Subcutaneous abdominal adipose tissue (tissue), 5 donors: ENCODE measurements at regions not wholly inside any gene's neighbourhood (a gene's known extent, or its start where the extent isn't known, plus 50 kb on each side); places are given as distances from the start of the nearest gene placed in this dataset.

Experiments used
- H3K27ac ChIP-seq: one replicate; pipeline ENCODE4 v1.7.0; 2013; ENCODE audit warnings: low read depth, mild to moderate bottlenecking, inconsistent platforms, low read length, moderate library complexity
- H3K27me3 ChIP-seq, 5 donors: one replicate each; pipeline ENCODE4 v1.7.0; 2013; ENCODE audit warnings: low read length in 5 of 5, inconsistent platforms in 1 of 5; ENCODE audit not compliant: control insufficient read depth in 5 of 5, insufficient read depth in 4 of 5
- H3K36me3 ChIP-seq, 5 donors: one replicate each; pipeline ENCODE4 v1.7.0; 2013; ENCODE audit warnings: low read length in 5 of 5; ENCODE audit not compliant: control insufficient read depth in 5 of 5, insufficient read depth in 5 of 5
- H3K4me1 ChIP-seq, 5 donors: one replicate each; pipeline ENCODE4 v1.7.0; 2013; ENCODE audit warnings: low read length in 5 of 5, mild to moderate bottlenecking in 3 of 5, moderate library complexity in 1 of 5; ENCODE audit not compliant: control insufficient read depth in 5 of 5, insufficient read depth in 5 of 5
- H3K4me3 ChIP-seq, 5 donors: one replicate each; pipeline ENCODE4 v1.7.0; 2013; ENCODE audit warnings: low read length in 5 of 5, low read depth in 1 of 5
- H3K9ac ChIP-seq, 5 donors: one replicate each; pipeline ENCODE4 v1.7.0; 2013; ENCODE audit warnings: low read length in 5 of 5, mild to moderate bottlenecking in 4 of 5, moderate library complexity in 3 of 5
- H3K9me3 ChIP-seq, 5 donors: one replicate each; pipeline ENCODE4 v1.7.0; 2013; ENCODE audit warnings: low read length in 5 of 5; ENCODE audit not compliant: control insufficient read depth in 5 of 5
- donor health status: healthy.
- donor health status: healthy.
- donor health status: healthy.
- donor health status: healthy.
- donor health status: healthy.

DNA sequence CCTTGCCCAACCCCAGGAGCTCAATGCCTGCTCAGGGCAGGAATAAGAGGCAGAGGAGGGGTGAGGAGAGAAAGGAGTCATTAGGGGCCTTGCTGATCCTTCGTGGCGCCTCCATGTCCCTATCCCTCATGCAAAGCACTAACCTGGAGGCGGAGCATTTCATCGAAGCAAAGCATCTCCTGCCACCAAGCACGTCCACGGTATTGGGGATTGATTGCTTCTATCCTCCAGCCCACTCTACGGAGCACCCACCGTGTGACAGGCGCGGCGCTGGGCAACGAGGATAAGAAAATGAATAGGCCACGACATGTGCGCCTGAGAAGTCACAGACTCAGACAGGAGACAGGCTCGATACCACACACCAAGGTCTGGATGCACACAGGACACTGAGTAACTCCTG is 67.0 kb downstream of the IGLL1 start:
- no peak overlapping the region for H3K4me3 ChIP-seq
- H3K36me3 ChIP-seq: no peaks in the 10 kb centered on the region
- no peak overlapping the region for H3K9ac ChIP-seq
- H3K27me3 ChIP-seq: peaks cover 0 to 4% (median 0%) of the 10 kb centered on the region in 5 donors
- no peak overlapping the region for H3K27ac ChIP-seq
- no peaks in the 10 kb centered on the region for H3K9me3 ChIP-seq
- H3K4me1 ChIP-seq: no peaks in the 10 kb centered on the region

DNA sequence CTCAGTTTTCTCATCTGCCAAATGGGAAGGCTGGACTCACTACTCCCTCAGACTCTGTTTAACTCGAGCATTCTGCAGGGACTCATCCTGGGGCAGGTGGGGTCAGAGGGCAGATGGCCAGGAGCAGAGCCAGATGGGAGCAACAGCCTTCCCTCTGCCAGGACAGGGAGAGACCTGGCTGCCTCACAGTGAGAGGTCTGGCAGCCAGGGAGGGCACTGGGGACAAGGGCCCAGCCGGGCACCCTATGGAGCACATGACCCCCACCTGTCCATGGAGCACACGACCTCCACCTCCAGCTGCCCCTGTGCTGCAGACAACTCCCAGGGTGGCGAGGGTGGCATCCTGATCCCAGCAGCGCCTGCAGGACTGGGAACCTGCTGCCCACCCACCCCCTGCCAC is 67.4 kb downstream of the IGLL1 start:
- Histone ChIP-seq H3K4me3 (no peak overlapping the region), H3K9me3 (no peaks in the 10 kb centered on the region), H3K27me3 (peaks cover 0 to 4% (median 0%) of the 10 kb centered on the region in 5 donors), H3K4me1 (no peaks in the 10 kb centered on the region), H3K27ac (no peak overlapping the region), H3K36me3 (no peaks in the 10 kb centered on the region), H3K9ac (no peak overlapping the region)

DNA sequence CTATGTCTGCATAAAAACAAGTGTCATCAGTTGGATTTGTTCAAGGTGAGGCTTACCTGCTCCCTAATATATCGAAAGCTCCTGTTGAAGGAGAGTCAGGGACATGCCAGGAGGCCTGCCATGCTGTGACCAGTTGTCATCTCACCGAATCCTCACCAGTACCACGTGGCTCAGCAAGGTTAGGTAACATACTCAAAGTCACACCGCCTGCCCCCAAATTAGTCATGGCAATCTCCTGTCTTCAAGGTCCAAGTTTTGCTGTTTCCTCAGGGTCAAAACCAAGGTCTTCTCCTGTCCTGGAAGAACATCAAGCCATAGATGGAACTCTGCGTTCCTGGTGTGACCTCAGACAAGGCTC is 67.8 kb downstream of the IGLL1 start:
- H3K4me3 ChIP-seq: no peak overlapping the region
- no peak overlapping the region for H3K27ac ChIP-seq
- no peaks in the 10 kb centered on the region for H3K36me3 ChIP-seq
- H3K9ac ChIP-seq: no peak overlapping the region
- no peaks in the 10 kb centered on the region for H3K9me3 ChIP-seq
- H3K27me3 ChIP-seq: peaks cover 0 to 7% (median 0%) of the 10 kb centered on the region in 5 donors
- no peaks in the 10 kb centered on the region for H3K4me1 ChIP-seq

DNA sequence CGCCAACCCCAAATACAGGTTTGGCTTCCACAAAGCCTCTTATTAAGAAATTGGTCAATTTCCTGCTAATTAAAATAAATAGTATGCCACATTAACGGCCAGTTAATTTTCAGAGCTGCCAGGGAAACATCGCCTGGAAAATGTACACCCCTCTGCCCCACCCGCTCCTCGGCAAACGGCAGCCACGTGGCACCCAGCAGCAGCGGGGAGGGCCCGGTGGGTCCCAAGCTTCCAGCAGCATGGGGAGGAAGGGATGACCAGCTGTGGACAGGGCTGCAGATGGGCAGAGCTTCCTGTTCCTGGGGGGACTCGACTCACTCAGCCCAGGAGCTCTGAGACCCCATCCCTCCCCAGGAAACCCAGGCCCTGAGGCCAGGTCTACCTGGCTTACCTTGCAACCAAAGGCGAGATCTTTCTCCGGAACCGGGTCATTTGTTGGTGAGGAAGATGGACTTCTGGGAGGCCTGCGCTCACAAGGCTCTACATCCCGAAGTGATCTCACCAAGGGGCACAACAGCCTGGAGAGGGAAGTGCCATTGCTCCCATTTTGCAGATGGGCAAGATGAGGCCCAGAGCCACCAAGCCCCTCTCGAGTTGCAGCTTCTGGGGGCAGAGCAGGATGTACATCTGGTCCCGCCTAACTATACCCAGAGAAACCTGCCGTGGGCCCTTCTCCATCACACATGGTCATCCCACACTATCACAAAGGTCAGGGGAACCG is 68.3 kb downstream of the IGLL1 start:
- Histone ChIP-seq H3K36me3 (no peaks in the 10 kb centered on the region), H3K4me3 (no peak overlapping the region), H3K27ac (no peak overlapping the region), H3K27me3 (peaks cover 0 to 7% (median 0%) of the 10 kb centered on the region in 5 donors), H3K4me1 (no peaks in the 10 kb centered on the region), H3K9ac (no peak overlapping the region), H3K9me3 (no peaks in the 10 kb centered on the region)

DNA sequence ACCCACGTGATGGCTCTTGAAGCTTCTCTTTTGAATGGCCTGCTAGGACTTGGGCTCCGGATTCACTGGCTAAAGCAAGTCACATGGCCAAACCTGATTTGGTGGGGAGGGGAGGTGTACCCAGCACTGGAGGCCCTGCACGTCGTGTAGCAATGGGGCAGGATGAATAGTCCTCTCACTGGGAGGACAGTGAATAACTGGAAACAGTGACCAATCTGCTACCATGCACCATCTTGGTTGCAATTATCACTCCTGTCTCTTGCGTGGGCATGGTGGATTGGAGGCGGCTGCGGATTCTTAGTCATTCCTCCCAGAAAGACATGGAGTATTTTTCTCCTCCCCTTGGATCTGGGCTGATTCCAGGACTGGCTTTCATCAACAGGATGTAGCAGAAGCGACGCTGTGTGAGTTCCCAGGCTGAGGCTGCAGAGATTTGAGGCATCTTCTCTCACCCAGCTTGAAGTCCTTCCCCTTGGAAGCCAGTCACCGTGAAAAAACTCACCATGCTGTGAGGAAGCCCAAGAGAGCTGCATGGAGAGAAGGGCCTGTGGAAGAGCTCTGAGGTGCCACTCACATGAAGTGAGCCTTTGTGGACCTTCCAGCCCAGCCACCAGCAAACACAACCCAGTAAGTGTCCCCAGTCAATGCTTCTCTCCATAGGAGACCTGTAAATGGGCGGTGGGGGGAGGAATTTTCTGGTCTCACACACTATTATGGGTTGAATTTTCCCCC is 70.4 kb downstream of the IGLL1 start:
- H3K27me3 ChIP-seq: peaks cover 0 to 7% (median 0%) of the 10 kb centered on the region in 5 donors
- H3K4me3 ChIP-seq: no peak overlapping the region
- no peaks in the 10 kb centered on the region for H3K36me3 ChIP-seq
- H3K9ac ChIP-seq: no peak overlapping the region
- no peaks in the 10 kb centered on the region for H3K9me3 ChIP-seq
- H3K4me1 ChIP-seq: no peaks in the 10 kb centered on the region
- no peak overlapping the region for H3K27ac ChIP-seq

DNA sequence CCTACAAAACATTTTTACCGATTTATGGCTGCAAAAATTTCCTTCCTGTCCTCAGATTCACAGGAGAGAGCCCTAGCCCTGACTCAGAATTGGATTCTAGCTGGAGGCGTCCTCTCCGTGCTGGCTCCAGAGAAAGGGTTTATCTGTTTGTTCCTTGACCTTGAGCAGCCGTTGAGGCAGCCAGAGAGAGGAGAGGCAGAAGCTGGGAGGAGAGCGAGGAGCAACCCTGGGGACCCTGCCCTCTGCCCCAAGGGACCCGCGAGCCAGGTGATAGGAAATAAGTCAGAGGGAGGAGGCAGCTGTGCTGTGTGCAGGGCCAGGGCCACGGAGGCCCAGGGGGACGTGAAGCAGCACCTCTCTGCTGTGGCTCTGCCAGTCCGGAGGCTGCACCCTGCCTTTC is 75.6 kb downstream of the IGLL1 start:
- Histone ChIP-seq H3K27ac (no peak overlapping the region), H3K36me3 (no peaks in the 10 kb centered on the region), H3K4me3 (no peak overlapping the region), H3K27me3 (peaks cover 0 to 22% (median 8%) of the 10 kb centered on the region in 5 donors), H3K9ac (no peak overlapping the region), H3K9me3 (no peaks in the 10 kb centered on the region), H3K4me1 (no peaks in the 10 kb centered on the region)

DNA sequence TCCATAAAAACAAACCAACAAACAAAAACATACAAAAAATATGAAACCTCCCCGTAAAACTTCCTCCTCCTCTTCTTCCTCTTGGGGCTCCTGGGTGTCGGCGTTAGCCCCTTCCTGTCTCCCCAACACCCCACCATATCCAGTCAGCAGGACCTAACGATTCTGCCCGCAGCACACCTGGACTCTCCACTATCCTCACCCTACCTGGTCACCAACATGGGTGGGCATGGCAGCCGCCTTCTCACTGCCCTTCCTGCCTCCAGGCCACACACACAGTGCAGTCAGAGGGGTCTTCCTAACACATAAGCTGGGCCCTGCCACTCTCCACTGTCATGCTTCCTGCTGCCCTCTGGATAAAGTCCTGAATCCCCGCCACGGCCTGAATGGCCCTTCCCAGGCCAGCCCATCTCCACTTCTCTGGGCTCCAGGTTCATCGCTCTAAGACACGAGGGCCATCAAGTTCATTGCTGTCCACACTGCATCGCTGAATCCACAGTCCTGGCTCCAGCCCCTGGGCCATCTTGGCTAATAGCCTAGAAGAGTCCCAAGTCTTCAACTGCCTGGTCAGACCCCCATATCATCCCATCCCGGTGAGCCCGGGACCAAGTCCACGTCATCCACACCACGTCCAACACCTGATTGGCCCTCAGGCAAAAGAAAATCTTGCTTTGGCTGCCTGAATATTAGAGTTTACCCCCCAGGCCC is 76.2 kb downstream of the IGLL1 start:
- Histone ChIP-seq H3K9ac (no peak overlapping the region), H3K27me3 (peaks cover 0 to 22% (median 8%) of the 10 kb centered on the region in 5 donors), H3K36me3 (no peaks in the 10 kb centered on the region), H3K9me3 (no peaks in the 10 kb centered on the region), H3K4me1 (no peaks in the 10 kb centered on the region), H3K4me3 (no peak overlapping the region), H3K27ac (no peak overlapping the region)

DNA sequence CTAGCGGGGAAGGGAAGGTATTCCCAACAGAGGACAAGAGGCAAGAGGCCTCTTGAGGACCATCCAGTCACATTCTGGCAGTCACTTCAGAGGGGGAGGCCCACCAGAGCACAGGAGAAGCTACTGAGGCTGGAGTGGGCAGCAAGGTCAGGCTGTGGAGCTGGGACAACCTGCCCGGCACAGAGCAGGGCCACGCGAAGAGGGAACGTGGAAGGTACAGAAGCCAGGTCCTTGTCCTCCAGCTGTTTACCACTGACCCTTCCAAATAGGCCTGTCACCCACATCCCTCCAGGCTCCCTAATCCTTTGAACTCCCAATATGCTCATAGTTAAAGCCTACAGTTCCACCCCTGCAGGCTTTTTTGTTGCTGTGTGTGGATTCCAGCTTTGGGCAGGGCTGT is 76.9 kb downstream of the IGLL1 start:
- Histone ChIP-seq H3K27ac (no peak overlapping the region), H3K27me3 (peaks cover 0 to 22% (median 8%) of the 10 kb centered on the region in 5 donors), H3K9me3 (no peaks in the 10 kb centered on the region), H3K9ac (no peak overlapping the region), H3K4me1 (no peaks in the 10 kb centered on the region), H3K36me3 (no peaks in the 10 kb centered on the region), H3K4me3 (no peak overlapping the region)

DNA sequence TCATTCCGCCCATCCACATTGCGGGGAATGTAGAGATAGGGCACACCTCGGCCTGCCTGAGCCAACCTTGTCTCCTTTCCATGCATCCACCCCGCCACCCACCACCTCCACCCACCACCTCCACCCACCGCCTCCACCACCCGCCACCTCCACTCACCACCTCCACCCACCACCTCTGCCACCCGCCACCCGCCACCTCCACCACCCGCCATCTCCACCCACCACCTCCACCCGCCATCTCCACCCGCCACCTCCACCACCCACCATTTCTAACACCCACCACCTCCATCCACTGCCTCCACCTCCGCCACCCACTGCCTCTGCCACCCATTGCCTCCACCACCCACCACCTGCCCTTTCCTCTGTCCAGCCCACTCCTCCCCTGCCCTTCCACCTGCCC is 78.4 kb downstream of the IGLL1 start:
- H3K4me3 ChIP-seq: no peak overlapping the region
- H3K9ac ChIP-seq: no peak overlapping the region
- H3K27ac ChIP-seq: no peak overlapping the region
- H3K36me3 ChIP-seq: no peaks in the 10 kb centered on the region
- H3K9me3 ChIP-seq: no peaks in the 10 kb centered on the region
- peaks cover 0 to 21% (median 8%) of the 10 kb centered on the region in 5 donors for H3K27me3 ChIP-seq
- no peaks in the 10 kb centered on the region for H3K4me1 ChIP-seq

DNA sequence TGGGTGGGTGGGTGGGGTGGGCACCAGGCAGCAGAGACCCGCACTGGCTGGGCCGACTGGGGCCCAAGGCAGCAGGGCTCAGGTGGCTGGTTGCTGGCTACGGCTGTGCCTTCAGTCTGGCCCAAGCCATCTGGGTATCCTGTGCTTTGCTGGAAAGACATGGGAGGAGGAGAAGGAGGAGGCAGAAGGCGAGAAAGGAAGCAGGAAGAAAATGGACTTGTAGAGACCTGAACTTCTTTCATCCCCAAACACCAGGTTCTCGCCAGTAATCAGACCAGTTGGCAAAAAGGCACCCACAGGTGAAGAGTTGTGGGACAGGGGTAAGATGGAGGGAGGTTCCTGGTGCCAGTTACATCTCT is 78.8 kb downstream of the IGLL1 start:
- H3K27me3 ChIP-seq: peaks cover 0 to 21% (median 8%) of the 10 kb centered on the region in 5 donors
- H3K9me3 ChIP-seq: no peaks in the 10 kb centered on the region
- H3K27ac ChIP-seq: no peak overlapping the region
- no peaks in the 10 kb centered on the region for H3K4me1 ChIP-seq
- no peak overlapping the region for H3K4me3 ChIP-seq
- H3K9ac ChIP-seq: no peak overlapping the region
- no peaks in the 10 kb centered on the region for H3K36me3 ChIP-seq
